ENCODE measurements at regions not wholly inside any gene's neighbourhood (a gene's known extent, or its start where the extent isn't known, plus 50 kb on each side); places are given as distances from the start of the nearest gene placed in this dataset.

DNA sequence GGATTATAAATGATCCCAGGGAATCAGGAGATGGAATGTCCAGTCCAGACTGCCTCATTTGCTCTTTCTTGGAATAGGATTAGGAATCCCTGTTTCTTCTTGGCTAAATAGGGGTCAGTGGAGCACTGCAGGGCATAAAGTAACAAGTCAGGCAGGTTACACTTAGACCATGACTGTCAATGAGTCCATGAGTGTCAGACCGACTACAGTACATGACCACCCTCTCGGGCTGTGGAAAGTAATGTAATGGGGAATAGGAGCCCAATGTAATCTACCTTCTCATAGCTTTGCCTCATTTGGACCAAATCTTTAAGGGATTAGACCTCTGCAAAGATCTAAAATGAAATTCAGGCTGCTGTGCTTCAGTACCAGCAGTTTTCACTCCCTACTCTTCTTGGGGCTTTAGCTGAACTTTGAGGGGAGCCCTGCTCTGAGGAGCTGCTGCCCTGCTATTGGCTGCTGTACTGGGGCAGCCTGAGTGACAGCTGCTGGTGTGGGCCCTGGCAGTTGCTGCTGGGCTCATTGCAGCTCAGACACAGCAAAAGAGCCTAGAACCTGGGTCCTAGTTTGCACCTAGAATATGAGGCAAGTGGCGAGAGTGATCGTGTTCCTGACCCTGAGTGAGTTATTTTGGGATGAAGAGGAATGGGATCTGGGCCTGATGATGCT lies 62.2 kb upstream of the OR4E1 start:
- intact Hi-C loops (cut with micrococcal nuclease), result loop anchor here (5.0 to 10.0 kb wide), 2 partner anchors 807 to 1089 kb away; partner anchors contain the start of gene MRPL52

DNA sequence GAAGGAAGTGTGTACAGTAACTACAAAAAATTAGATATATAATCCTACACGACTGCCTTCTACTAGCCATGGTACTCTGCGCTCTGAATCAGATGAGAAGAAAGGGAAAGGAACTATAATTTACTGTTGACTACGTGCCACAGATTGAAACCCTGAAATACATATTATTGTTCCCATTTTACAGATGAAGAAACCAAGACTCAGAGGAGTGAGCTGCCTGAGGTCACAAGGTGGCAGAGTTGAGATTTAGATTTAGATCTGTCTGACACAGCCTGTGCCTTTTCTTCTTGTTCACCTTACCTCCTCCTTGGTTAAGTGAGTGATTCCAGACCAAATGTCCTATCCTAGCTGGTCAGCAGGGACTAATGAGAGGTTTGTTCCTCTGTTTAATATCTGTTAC lies 61.6 kb upstream of the OR4E1 start:
- intact Hi-C loops (cut with micrococcal nuclease), result loop anchor here (5.0 to 10.0 kb wide), 2 partner anchors 807 to 1090 kb away; partner anchors contain the start of gene MRPL52

GRCh38 chr14:21734457-21735074 lies 60.9 kb upstream of the OR4E1 start:
- intact Hi-C loops (cut with micrococcal nuclease), result loop anchor here (1.0 to 10.0 kb wide), 4 partner anchors 11 to 1090 kb away; partner anchors contain the start of gene MRPL52

DNA sequence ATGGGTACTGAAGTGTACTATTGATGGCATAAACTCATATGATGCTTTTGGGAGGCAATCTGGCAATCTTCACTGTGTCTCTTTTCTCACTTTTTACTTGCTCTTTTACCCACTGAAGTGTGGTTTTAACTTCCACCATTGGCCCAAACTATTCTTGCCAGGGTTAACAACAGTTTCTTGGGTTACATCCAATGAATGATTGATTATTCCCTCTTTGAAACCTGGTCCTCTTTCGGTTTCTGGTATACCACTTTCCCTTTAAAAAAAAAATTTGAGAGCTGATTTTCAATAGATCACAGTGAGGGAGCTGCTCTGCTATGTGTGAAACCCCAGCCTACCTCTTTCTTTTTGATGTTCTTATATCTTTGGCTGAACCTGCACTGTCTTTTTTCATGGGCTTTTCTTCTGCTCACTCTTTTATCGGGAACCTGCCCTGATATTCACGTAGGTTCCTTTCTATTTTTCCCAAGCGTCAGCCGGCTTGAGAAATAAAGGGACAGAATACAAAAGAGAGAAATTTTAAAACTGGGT lies 56.1 kb upstream of the OR4E1 start:
- intact Hi-C loops (cut with micrococcal nuclease), result loop anchor here (10.0 kb wide), 1 partner anchor 1095 kb away; the partner anchor contains the start of gene MRPL52

GRCh38 chr14:21725250-21725649 lies 51.6 kb upstream of the OR4E1 start:
- intact Hi-C loops (cut with micrococcal nuclease), result no loop called here

DNA sequence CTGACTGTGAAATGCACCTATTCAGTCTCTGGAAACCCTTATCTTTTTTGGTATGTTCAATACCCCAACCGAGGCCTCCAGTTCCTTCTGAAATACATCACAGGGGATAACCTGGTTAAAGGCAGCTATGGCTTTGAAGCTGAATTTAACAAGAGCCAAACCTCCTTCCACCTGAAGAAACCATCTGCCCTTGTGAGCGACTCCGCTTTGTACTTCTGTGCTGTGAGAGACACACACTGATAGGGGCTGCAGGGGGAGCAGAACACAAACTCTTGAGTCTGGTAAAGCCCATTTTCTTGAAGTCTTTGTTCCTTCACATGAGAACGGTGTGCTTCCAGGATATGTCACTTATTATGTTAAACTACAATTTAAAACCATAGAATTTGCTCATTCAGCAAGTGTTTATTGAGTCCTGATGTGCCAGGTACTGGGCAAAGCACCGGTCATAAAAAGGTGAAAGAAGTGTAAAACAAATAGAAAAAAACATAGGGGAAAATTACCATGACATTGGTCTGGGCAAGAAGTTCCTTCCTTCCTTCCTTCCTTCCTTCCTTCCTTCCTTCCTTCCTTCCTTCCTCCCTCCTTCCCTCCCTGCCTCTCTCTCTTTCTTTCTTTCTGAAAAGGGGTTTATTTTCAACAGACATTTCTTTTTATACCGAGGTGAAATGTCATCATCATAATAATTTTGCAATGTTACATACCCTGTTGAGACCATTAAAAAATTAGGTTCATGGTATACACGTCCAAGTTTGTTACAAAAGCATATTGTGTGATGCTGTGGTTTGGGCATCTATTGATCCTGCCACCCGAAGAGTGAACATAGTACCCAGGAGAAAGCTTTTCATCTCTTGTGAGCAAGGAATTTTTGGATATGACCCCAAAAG lies 50.7 kb upstream of the OR4E1 start:
- intact Hi-C loops (cut with micrococcal nuclease), result loop anchor here (5.0 kb wide), 1 partner anchor 803 kb away; no protein-coding TSS in a partner anchor

- intact Hi-C loops (cut with micrococcal nuclease), result loop anchor here (1.0 to 5.0 kb wide), 2 partner anchors 11 to 804 kb away; no protein-coding TSS in a partner anchor
Measured at GRCh38 chr14:21723431-21724045, 49.9 kb upstream of the OR4E1 start.

All from T-helper 1 cell treated with Interleukin-12 subunit alpha and Interleukin-12 subunit beta and Interleukin-4 antibody, amounts not matched to agents 30 ng/mL and 1 ng/mL, for 36 hours (primary cell).